Fibroblast of the aortic adventitia (primary cell): ENCODE measurements at regions not wholly inside any gene's neighbourhood (a gene's known extent, or its start where the extent isn't known, plus 50 kb on each side); places are given as distances from the start of the nearest gene placed in this dataset.

Source experiments
- DNase-seq: peaks from one replicate; pipeline ENCODE4 v3.0.0-alpha.2; 2010; ENCODE audit warnings: low read depth
- H3K4me3 ChIP-seq: 2 replicates; pipeline ENCODE4 v1.5.1; 2011; ENCODE audit warnings: low read depth, mild to moderate bottlenecking, control low read depth, low read length, moderate library complexity
- TF ChIP-seq, protein P1 (sequence below): IDR thresholded peaks from 2 replicates; pipeline ENCODE4 v1.5.1; 2011; ENCODE audit warnings: mild to moderate bottlenecking, low read length, control low read depth, inconsistent platforms; ENCODE audit not compliant: insufficient read depth

GRCh38 chr3:124514683-124515082 lies 215.6 kb upstream of the UMPS start:
- no peak for DNase-seq
- TF ChIP-seq, protein P1, sequence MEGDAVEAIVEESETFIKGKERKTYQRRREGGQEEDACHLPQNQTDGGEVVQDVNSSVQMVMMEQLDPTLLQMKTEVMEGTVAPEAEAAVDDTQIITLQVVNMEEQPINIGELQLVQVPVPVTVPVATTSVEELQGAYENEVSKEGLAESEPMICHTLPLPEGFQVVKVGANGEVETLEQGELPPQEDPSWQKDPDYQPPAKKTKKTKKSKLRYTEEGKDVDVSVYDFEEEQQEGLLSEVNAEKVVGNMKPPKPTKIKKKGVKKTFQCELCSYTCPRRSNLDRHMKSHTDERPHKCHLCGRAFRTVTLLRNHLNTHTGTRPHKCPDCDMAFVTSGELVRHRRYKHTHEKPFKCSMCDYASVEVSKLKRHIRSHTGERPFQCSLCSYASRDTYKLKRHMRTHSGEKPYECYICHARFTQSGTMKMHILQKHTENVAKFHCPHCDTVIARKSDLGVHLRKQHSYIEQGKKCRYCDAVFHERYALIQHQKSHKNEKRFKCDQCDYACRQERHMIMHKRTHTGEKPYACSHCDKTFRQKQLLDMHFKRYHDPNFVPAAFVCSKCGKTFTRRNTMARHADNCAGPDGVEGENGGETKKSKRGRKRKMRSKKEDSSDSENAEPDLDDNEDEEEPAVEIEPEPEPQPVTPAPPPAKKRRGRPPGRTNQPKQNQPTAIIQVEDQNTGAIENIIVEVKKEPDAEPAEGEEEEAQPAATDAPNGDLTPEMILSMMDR = no peak
- no peak overlapping the region for H3K4me3 ChIP-seq

DNA sequence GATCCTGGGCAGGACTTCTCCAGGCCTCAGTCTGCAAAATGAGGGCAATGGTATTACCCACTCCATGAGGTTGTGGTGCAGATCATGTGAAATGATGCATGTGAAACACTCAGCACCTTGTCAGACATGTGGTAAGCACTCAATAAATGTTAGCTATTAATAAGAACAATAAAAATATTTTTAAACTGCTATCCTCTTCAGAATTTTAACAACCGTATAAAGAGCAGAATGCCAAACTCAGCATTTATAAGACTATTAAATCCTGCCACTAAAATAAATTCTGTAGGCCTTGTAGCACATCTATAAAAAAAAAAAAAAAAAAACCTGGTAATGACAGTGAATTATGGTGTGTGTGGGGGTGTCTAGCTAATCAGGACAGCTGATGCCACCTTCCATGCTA lies 213.9 kb upstream of the UMPS start:
- TF ChIP-seq, protein P1 = no peak
- DNase-seq = no peak
- H3K4me3 ChIP-seq = no peak overlapping the region

DNA sequence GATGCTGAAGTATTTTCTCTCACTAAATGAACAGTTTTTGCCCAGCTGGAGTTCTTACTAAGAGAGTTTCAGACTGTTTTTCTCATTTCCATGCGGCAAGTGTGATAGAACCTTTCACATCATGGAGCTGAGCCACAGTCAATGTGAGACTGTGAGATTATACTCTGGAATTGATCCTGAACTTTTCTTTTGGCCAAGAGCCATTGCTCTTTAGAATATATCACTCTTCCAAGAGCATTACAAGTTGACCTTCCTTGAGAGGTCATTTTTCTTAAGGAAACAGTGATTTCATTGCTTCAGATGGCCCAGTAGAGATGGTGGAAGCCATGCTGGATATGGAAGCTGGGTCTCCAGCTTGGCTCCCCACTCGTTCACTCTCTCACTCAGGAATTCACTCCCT lies 212.9 kb upstream of the UMPS start:
- no peak overlapping the region for H3K4me3 ChIP-seq
- TF ChIP-seq, protein P1 = no peak
- no peak for DNase-seq

DNA sequence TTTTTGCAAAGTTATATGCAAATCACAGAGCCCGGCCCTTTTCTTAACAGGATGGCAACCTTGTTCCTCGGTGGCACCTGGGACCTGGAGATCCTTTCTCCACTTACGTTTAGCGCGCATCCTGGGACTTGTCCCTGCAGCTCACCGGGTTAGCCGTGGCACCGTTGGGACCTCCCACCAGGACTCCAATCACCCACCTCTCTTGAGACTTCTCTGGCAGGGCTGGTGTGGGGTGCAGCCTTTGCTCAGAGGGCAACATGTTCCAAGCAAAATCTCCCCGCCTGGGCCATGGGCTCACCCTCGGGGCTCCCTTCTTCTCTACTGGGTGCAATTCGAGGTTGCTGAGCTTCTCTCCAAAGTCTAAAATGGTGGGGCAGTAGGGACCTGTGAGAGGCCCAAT lies 211.9 kb upstream of the UMPS start:
- DNase-seq = no peak
- TF ChIP-seq, protein P1 = no peak
- H3K4me3 ChIP-seq = no peak overlapping the region

DNA sequence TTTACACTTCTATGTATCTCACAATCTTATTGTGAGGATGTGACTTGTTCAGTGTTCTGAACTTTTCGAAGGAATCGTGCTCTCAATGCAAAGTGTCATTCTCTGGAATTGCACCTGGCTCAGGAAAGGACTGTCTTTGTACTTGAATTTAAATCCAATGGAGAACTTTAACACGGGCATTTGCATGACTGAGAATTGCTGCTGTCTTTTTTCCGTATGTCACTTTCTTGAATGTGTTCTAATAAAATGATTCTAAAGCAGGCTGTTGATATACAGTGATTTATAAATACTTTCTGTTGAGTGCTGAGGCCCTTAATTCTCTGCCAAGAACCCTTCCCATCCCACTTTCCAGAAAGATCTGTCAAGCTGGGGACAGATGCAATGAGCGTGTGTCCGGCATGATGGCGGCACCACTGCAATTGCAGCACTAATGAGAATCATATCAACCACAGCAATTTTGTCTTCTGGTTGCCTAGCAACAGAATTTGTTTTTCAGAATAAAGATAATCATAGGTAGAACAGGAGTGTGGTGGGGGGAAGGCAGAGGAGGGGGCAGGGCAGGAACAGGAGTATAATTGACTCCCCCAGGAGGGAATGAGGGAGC lies 210.6 kb upstream of the UMPS start:
- DNase-seq = no peak
- TF ChIP-seq, protein P1 = no peak
- no peak overlapping the region for H3K4me3 ChIP-seq

GRCh38 chr3:124520970-124521369 lies 209.3 kb upstream of the UMPS start:
- no peak overlapping the region for H3K4me3 ChIP-seq
- DNase-seq = no peak
- TF ChIP-seq, protein P1 = no peak

GRCh38 chr3:124522082-124522625 lies 208.1 kb upstream of the UMPS start:
- TF ChIP-seq, protein P1 = no peak
- H3K4me3 ChIP-seq = no peak overlapping the region
- DNase-seq = no peak
